Spleen (tissue), 11 donors: ENCODE measurements at regions not wholly inside any gene's neighbourhood (a gene's known extent, or its start where the extent isn't known, plus 50 kb on each side); places are given as distances from the start of the nearest gene placed in this dataset.
A peak's percentile ranks its signal among the peaks of the same experiment; 100 is the strongest.

ENCODE experiments used
- DNase-seq: peaks from one replicate; pipeline ENCODE4 v3.0.0-alpha.2; 2020
- H3K27ac ChIP-seq, 8 donors: fragments of 200-600 bp; sonication (generic) in 7 of 8; 1 replicate in 4 of 8; 2 replicates in 4 of 8; pipeline versions ENCODE4 v1.5.0 to v1.8.0; 2016 to 2021; ENCODE audit warnings: inconsistent platforms in 4 of 8, mild to moderate bottlenecking in 4 of 8, moderate library complexity in 1 of 8
- H3K27me3 ChIP-seq, 7 donors: fragments of 200-600 bp; sonication (generic) in 6 of 7; replicated peaks in 1 of 7; 1 replicate in 4 of 7; 2 replicates in 3 of 7; pipeline versions ENCODE4 v1.5.0 to v1.8.0; 2016 to 2021; ENCODE audit warnings: inconsistent platforms in 3 of 7, mild to moderate bottlenecking in 1 of 7
- H3K36me3 ChIP-seq, 6 donors: fragments of 200-600 bp; sonication (generic) in 5 of 6; 1 replicate in 4 of 6; 2 replicates in 2 of 6; pipeline versions ENCODE4 v1.5.0 to v1.8.0; 2016 to 2021; ENCODE audit warnings: inconsistent platforms in 2 of 6
- H3K4me1 ChIP-seq, 6 donors: fragments of 200-600 bp; sonication (generic) in 5 of 6; 1 replicate in 3 of 6; 2 replicates in 3 of 6; pipeline versions ENCODE4 v1.5.0 to v1.8.0; 2016 to 2021; ENCODE audit warnings: inconsistent platforms in 3 of 6
- H3K4me3 ChIP-seq, 8 donors: fragments of 200-600 bp; sonication (generic) in 7 of 8; 1 replicate in 4 of 8; 2 replicates in 4 of 8; pipeline versions ENCODE4 v1.5.0 to v1.8.0; 2016 to 2021; ENCODE audit warnings: inconsistent platforms in 4 of 8, mild to moderate bottlenecking in 4 of 8, moderate library complexity in 2 of 8
- H3K9me3 ChIP-seq, 8 donors: fragments of 200-600 bp; sonication (generic) in 7 of 8; 1 replicate in 4 of 8; 2 replicates in 4 of 8; pipeline versions ENCODE4 v1.5.0 to v1.8.0; 2016 to 2021; ENCODE audit warnings: inconsistent platforms in 4 of 8
- POLR2A ChIP-seq, 3 donors: fragments of 450-650 bp; IDR thresholded peaks; one replicate each; pipeline ENCODE4 v1.5.1; 2017; ENCODE audit warnings: antibody characterized with exemption in 3 of 3, mild to moderate bottlenecking in 1 of 3
- POLR2AphosphoS5 ChIP-seq, 3 donors: sonication (generic); formaldehyde crosslinking; IDR thresholded peaks; one replicate each; pipeline ENCODE4 v1.5.1; 2017; ENCODE audit warnings: antibody characterized with exemption in 3 of 3
- WGBS, 5 donors: extraction: QIAGEN DNeasy Blood & Tissue Kit in 3 of 5; methylation state at CpG; one replicate each; pipeline versions ENCODE4 v1.1.5 to v1.1.7; 2013 to 2018; 5-methylcytosine and 5-hydroxymethylcytosine counted together
- intact Hi-C: fragments of 100-400 bp; cut with DNase I; formaldehyde crosslinking; loops from one replicate; pipeline ENCODE4 v1.15.0; 2023; ENCODE audit warnings: low total_unique reads
- TF ChIP-seq, protein P1 (sequence below), 11 experiments: fragments of 200-600 bp in 7 of 11; fragments of 450-650 bp in 4 of 11; sonication (generic) in 4 of 11; IDR thresholded peaks in 8 of 11; conservative IDR thresholded peaks in 3 of 11; 1 replicate in 7 of 11; 2 replicates in 4 of 11; pipeline versions ENCODE4 v1.4.0 to v1.8.0; 2016 to 2021; ENCODE audit warnings: antibody characterized with exemption in 11 of 11, inconsistent platforms in 4 of 11, mild to moderate bottlenecking in 1 of 11
- donor health status: healthy with polysubstance abuse.
- donor health status: DM: no; HTN: no; CAD: no; lungs with moderate emphysema.
- donor health status: DM: no; HTN: no; CAD: no.
- donor health status: Bipolar disorder and iron deficiency.
- donor health status: healthy.
- donor health status: DM: no; HTN: no; CAD: no.
- donor health status: DM: yes; HTN: yes; CAD: no.

GRCh38 chr14:38745861-38746260, 357.2 kb downstream of the SEC23A start:
- no peak for TF ChIP-seq POLR2A (IDR thresholded peaks at IDR 0.05)
- TF ChIP-seq POLR2AphosphoS5 (IDR thresholded peaks at IDR 0.05): no peak
- TF ChIP-seq, protein P1, sequence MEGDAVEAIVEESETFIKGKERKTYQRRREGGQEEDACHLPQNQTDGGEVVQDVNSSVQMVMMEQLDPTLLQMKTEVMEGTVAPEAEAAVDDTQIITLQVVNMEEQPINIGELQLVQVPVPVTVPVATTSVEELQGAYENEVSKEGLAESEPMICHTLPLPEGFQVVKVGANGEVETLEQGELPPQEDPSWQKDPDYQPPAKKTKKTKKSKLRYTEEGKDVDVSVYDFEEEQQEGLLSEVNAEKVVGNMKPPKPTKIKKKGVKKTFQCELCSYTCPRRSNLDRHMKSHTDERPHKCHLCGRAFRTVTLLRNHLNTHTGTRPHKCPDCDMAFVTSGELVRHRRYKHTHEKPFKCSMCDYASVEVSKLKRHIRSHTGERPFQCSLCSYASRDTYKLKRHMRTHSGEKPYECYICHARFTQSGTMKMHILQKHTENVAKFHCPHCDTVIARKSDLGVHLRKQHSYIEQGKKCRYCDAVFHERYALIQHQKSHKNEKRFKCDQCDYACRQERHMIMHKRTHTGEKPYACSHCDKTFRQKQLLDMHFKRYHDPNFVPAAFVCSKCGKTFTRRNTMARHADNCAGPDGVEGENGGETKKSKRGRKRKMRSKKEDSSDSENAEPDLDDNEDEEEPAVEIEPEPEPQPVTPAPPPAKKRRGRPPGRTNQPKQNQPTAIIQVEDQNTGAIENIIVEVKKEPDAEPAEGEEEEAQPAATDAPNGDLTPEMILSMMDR (IDR thresholded peaks at IDR 0.05 in 8 of 11, conservative IDR thresholded peaks at IDR 0.05 in 3 of 11): no peak
- DNase-seq: no peak
- WGBS, 5 donors: 50 to 80% (median 74%) methylated on average over 1 of the region's 1 CpG
- no peak overlapping the region for H3K27ac ChIP-seq
- H3K36me3 ChIP-seq: no peaks in the 10 kb centered on the region
- H3K4me3 ChIP-seq: no peak overlapping the region
- intact Hi-C loops: no loop called here
- H3K9me3 ChIP-seq: no peaks in the 10 kb centered on the region
- H3K4me1 ChIP-seq: no peaks in the 10 kb centered on the region
- no peaks in the 10 kb centered on the region for H3K27me3 ChIP-seq

DNA sequence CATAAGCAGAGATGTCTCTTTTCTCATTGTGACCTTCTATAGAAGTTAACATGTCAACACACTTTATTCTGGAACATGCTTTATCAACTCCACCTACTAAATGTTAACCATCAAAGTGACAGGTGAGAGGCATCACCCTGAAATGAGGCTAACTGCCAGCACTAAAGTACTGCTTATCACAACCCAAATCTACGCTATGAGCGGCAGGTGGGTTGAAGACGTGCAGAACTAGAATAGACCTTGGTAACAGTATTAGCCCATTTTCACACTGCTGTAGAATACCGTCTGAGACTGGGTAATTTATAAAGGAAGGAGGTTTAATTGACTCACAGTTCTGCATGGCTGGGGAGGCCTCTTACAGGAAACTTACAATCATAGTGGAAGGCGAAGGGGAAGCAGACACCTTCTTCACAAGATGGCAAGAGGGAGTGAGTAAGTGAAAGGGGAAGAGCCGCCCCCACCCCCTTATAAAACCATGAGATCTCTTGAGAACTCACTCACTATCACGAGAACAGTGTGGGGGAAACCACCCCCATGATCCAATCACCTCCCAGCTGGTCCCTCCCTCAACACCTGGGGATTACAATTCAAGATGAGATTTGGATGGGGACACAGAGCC, 359.0 kb downstream of the SEC23A start:
- DNase-seq: no peak
- WGBS, 5 donors: 77 to 83% (median 78%) methylated on average over 7 of the region's 7 CpGs
- intact Hi-C loops: no loop called here
- TF ChIP-seq POLR2A (IDR thresholded peaks at IDR 0.05): no peak
- no peak for TF ChIP-seq POLR2AphosphoS5 (IDR thresholded peaks at IDR 0.05)
- TF ChIP-seq, protein P1 (IDR thresholded peaks at IDR 0.05 in 8 of 11, conservative IDR thresholded peaks at IDR 0.05 in 3 of 11): no peak
- H3K9me3 ChIP-seq: no peaks in the 10 kb centered on the region
- H3K4me3 ChIP-seq: no peak overlapping the region
- no peaks in the 10 kb centered on the region for H3K4me1 ChIP-seq
- no peak overlapping the region for H3K27ac ChIP-seq
- H3K27me3 ChIP-seq: no peaks in the 10 kb centered on the region
- H3K36me3 ChIP-seq: no peaks in the 10 kb centered on the region

DNA sequence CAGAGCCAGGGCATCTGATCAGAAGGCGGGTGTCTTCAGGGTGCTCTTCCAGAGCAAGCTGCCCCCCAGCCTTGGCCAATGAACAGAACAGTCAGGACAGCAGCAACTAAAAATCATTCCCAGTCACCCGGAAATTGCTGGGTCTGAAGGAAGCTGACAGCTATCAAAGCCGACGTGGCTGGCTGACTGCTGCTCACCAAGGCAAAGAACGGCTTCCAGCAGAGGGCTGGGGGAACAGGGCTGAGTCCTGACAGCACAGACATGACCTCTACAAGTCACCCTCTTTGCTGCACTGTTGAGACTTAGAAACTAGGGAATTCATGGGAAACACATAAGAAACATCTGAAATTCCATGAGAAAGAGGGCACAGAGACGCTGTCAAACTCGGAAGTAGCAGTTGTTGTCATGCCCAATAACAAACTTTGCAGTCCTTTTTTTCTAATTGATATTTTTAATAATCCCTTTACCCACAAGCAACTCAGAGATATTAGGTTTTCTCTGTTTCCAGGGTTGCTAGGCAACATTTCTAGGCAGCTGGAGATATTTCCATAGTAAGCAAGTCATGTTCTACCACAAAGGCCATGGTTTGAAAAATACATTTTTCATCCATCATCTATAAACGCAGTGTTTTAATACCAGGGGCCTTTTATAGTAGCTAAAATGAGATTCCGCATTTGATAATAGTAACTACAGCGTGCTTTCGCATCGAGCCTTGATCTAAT, 365.2 kb downstream of the SEC23A start:
- intact Hi-C loops: no loop called here
- peak; percentile 59 for DNase-seq
- H3K4me3 ChIP-seq: no peak overlapping the region
- no peaks in the 10 kb centered on the region for H3K27me3 ChIP-seq
- H3K36me3 ChIP-seq: no peaks in the 10 kb centered on the region
- peaks cover 0 to 16% (median 9%) of the 10 kb centered on the region in 8 donors for H3K9me3 ChIP-seq
- WGBS, 5 donors: 67 to 93% (median 85%) methylated on average over 12 of the region's 12 CpGs
- no peaks in the 10 kb centered on the region for H3K4me1 ChIP-seq
- TF ChIP-seq, protein P1 (IDR thresholded peaks at IDR 0.05 in 8 of 11, conservative IDR thresholded peaks at IDR 0.05 in 3 of 11): no peak
- TF ChIP-seq POLR2A (IDR thresholded peaks at IDR 0.05) (no peak), POLR2AphosphoS5 (IDR thresholded peaks at IDR 0.05) (no peak)
- H3K27ac ChIP-seq: no peak overlapping the region

GRCh38 chr14:38735005-38735404, 368.0 kb downstream of the SEC23A start:
- Histone ChIP-seq H3K9me3 (peaks cover 0 to 16% (median 9%) of the 10 kb centered on the region in 8 donors), H3K4me1 (no peaks in the 10 kb centered on the region), H3K36me3 (no peaks in the 10 kb centered on the region), H3K27me3 (no peaks in the 10 kb centered on the region), H3K27ac (no peak overlapping the region), H3K4me3 (no peak overlapping the region)
- DNase-seq: no peak
- intact Hi-C loops: no loop called here
- TF ChIP-seq POLR2A (IDR thresholded peaks at IDR 0.05) (no peak), POLR2AphosphoS5 (IDR thresholded peaks at IDR 0.05) (no peak)
- TF ChIP-seq, protein P1 (IDR thresholded peaks at IDR 0.05 in 8 of 11, conservative IDR thresholded peaks at IDR 0.05 in 3 of 11): no peak
- WGBS, 5 donors: 43 to 70% (median 48%) methylated on average over 5 of the region's 5 CpGs
